MCF 10A (cell line): ENCODE measurements at regions not wholly inside any gene's neighbourhood (a gene's known extent, or its start where the extent isn't known, plus 50 kb on each side); places are given as distances from the start of the nearest gene placed in this dataset.

ENCODE experiments used
- BruUV-seq: library from RNA; stranded (reverse); fragments of 400-500 nt; replicated peaks from 2 replicates; lab custom pipeline; 2021; lab: Mats Ljungman, UMichigan
- CTCF ChIA-PET: fragments of 300-600 bp; sonication (Branson Sonifier 250); formaldehyde crosslinking; extraction: SDS; loops from one replicate; lab custom pipeline; 2021; ENCODE audit warnings: antibody characterized with exemption, inconsistent platforms; lab: Yijun Ruan, JAX
- POLR2A ChIA-PET: fragments of 300-600, 350-650 bp; sonication (Branson Sonifier 250); formaldehyde crosslinking; extraction: SDS; loops from one replicate; lab custom pipeline; 2020; ENCODE audit warnings: antibody characterized with exemption, inconsistent platforms; lab: Yijun Ruan, JAX
- DNase-seq: peaks from one replicate; pipeline ENCODE4 v3.0.0-alpha.2; 2018; ENCODE audit not compliant: unreplicated experiment
- H3K27ac Mint-ChIP-seq: one replicate; pipeline ENCODE4 v1.8.0; 2022; ENCODE audit warnings: mild to moderate bottlenecking, low read depth, mixed read lengths; ENCODE audit not compliant: unreplicated experiment
- H3K27me3 Mint-ChIP-seq: one replicate; pipeline ENCODE4 v1.8.0; 2022; ENCODE audit warnings: mixed read lengths; ENCODE audit not compliant: insufficient read depth, unreplicated experiment
- H3K36me3 Mint-ChIP-seq: one replicate; pipeline ENCODE4 v1.8.0; 2022; ENCODE audit warnings: mild to moderate bottlenecking, moderate library complexity, mixed read lengths; ENCODE audit not compliant: insufficient read depth, unreplicated experiment
- H3K4me1 Mint-ChIP-seq: one replicate; pipeline ENCODE4 v1.8.0; 2022; ENCODE audit warnings: mixed read lengths; ENCODE audit not compliant: insufficient read depth, unreplicated experiment
- H3K4me3 Mint-ChIP-seq: one replicate; pipeline ENCODE4 v1.8.0; 2022; ENCODE audit warnings: mild to moderate bottlenecking, moderate library complexity, mixed read lengths; ENCODE audit not compliant: unreplicated experiment
- H3K9me3 Mint-ChIP-seq: one replicate; pipeline ENCODE4 v1.8.0; 2022; ENCODE audit warnings: mixed read lengths; ENCODE audit not compliant: unreplicated experiment
- intact Hi-C: fragments of 100-400 bp; cut with micrococcal nuclease; formaldehyde crosslinking; loops from 2 replicates; pipeline ENCODE4 v1.14.1; 2022
- TF ChIP-seq, protein P1 (sequence below): fragments of 200-600 bp; IDR thresholded peaks from one replicate; pipeline ENCODE4 v1.8.0; 2022; ENCODE audit warnings: antibody characterized with exemption, mild to moderate bottlenecking; ENCODE audit not compliant: unreplicated experiment

DNA sequence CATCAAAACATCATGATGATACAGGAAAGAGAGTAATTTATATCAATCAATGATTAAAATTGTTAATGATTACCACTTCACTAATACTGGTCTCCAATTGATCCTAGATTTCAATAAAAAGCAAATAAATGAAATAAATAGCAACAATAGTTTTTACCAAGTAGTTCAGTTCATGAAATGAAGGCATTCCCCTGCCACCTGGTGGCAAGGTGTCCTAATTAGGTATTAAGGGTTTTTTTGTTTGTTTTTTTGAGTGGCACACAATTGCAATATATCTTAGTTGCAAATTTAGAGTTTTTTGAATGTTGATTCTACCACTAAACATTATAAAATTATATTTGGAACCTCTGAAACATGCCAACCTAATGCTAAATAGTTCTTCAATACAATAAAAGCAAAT, 157.4 kb upstream of the PDE5A start:
- Mint-ChIP-seq H3K9me3 (no peaks in the 10 kb centered on the region), H3K36me3 (no peaks in the 10 kb centered on the region), H3K27ac (no peak overlapping the region), H3K4me3 (no peak overlapping the region), H3K27me3 (no peaks in the 10 kb centered on the region), H3K4me1 (no peaks in the 10 kb centered on the region)
- peak; percentile 41 for DNase-seq
- POLR2A ChIA-PET, result no interaction called here
- TF ChIP-seq, protein P1, sequence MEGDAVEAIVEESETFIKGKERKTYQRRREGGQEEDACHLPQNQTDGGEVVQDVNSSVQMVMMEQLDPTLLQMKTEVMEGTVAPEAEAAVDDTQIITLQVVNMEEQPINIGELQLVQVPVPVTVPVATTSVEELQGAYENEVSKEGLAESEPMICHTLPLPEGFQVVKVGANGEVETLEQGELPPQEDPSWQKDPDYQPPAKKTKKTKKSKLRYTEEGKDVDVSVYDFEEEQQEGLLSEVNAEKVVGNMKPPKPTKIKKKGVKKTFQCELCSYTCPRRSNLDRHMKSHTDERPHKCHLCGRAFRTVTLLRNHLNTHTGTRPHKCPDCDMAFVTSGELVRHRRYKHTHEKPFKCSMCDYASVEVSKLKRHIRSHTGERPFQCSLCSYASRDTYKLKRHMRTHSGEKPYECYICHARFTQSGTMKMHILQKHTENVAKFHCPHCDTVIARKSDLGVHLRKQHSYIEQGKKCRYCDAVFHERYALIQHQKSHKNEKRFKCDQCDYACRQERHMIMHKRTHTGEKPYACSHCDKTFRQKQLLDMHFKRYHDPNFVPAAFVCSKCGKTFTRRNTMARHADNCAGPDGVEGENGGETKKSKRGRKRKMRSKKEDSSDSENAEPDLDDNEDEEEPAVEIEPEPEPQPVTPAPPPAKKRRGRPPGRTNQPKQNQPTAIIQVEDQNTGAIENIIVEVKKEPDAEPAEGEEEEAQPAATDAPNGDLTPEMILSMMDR, result peak; percentile 44
- intact Hi-C loops, result loop anchor here (1.0 to 10.0 kb wide), 5 partner anchors 157 to 801 kb away; no protein-coding TSS in a partner anchor
- CTCF ChIA-PET, result interaction anchor here (1.3 to 3.8 kb wide), 7 partner anchors 8 to 158 kb away, joined by 3 to 39 read pairs (median 5); partner anchors contain the start of gene PDE5A
- BruUV-seq, result no TSS peak

GRCh38 chr4:119783189-119783983, 154.8 kb upstream of the PDE5A start:
- ChIA-PET POLR2A (no interaction called here), CTCF (interaction anchor here (0.6 to 3.0 kb wide), 6 partner anchors 12 to 894 kb away, joined by 3 to 24 read pairs (median 4); partner anchors contain the start of gene PDE5A)
- no peaks in the 10 kb centered on the region for H3K27me3 Mint-ChIP-seq

GRCh38 chr4:119781044-119781443, 152.4 kb upstream of the PDE5A start:
- intact Hi-C loops, result loop anchor here (10.0 kb wide), 1 partner anchor 796 kb away; no protein-coding TSS in a partner anchor
- H3K4me3 Mint-ChIP-seq, result no peak overlapping the region
- POLR2A ChIA-PET, result no interaction called here
- no peaks in the 10 kb centered on the region for H3K36me3 Mint-ChIP-seq
- H3K4me1 Mint-ChIP-seq, result no peaks in the 10 kb centered on the region
- BruUV-seq, result no TSS peak
- no peaks in the 10 kb centered on the region for H3K27me3 Mint-ChIP-seq
- H3K9me3 Mint-ChIP-seq, result no peaks in the 10 kb centered on the region
- TF ChIP-seq, protein P1, result no peak
- DNase-seq, result no peak
- CTCF ChIA-PET, result interaction anchor here (1.0 to 1.4 kb wide), 3 partner anchors 10 to 271 kb away, joined by 3 to 4 read pairs (median 3); no protein-coding TSS in a partner anchor
- no peak overlapping the region for H3K27ac Mint-ChIP-seq

More at GRCh38 chr4:119783189-119783983, 154.8 kb upstream of the PDE5A start:
- Mint-ChIP-seq H3K4me1 (no peaks in the 10 kb centered on the region), H3K4me3 (no peak overlapping the region), H3K9me3 (no peaks in the 10 kb centered on the region), H3K27ac (no peak overlapping the region), H3K36me3 (no peaks in the 10 kb centered on the region)
- TF ChIP-seq, protein P1, result no peak
- intact Hi-C loops, result loop anchor here (10.0 kb wide), 1 partner anchor 799 kb away; no protein-coding TSS in a partner anchor
- no peak for DNase-seq
- BruUV-seq, result no TSS peak

DNA sequence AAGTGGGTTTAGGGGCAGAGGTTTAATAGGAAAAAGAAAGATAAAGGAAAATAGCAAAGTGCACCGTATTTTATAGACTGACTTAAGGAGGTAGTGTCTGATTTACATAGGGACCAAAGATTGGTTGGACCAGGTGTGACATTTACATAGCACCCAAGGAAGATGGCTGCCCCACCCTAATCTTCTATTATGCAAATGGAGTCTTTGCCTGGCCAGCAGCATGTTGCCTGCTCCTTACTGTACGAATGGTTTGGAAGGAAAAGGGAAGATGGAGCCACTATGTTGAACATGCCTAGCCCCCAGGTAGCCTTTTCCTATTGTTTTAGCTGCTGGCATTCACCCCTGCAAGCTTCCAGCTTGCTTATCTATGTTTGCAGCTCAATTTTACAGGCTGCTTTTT, 146.2 kb upstream of the PDE5A start:
- TF ChIP-seq, protein P1, result no peak
- Mint-ChIP-seq H3K36me3 (no peaks in the 10 kb centered on the region), H3K9me3 (no peaks in the 10 kb centered on the region), H3K27ac (no peak overlapping the region), H3K4me3 (no peak overlapping the region), H3K4me1 (no peaks in the 10 kb centered on the region), H3K27me3 (no peaks in the 10 kb centered on the region)
- ChIA-PET POLR2A (no interaction called here), CTCF (interaction anchor here (0.8 to 1.2 kb wide), 2 partner anchors 11 to 146 kb away, joined by 3 to 5 read pairs; partner anchors contain the start of gene PDE5A)
- no TSS peak for BruUV-seq
- intact Hi-C loops, result no loop called here
- no peak for DNase-seq
